ENCODE measurements at regions not wholly inside any gene's neighbourhood (a gene's known extent, or its start where the extent isn't known, plus 50 kb on each side); places are given as distances from the start of the nearest gene placed in this dataset.

DNA sequence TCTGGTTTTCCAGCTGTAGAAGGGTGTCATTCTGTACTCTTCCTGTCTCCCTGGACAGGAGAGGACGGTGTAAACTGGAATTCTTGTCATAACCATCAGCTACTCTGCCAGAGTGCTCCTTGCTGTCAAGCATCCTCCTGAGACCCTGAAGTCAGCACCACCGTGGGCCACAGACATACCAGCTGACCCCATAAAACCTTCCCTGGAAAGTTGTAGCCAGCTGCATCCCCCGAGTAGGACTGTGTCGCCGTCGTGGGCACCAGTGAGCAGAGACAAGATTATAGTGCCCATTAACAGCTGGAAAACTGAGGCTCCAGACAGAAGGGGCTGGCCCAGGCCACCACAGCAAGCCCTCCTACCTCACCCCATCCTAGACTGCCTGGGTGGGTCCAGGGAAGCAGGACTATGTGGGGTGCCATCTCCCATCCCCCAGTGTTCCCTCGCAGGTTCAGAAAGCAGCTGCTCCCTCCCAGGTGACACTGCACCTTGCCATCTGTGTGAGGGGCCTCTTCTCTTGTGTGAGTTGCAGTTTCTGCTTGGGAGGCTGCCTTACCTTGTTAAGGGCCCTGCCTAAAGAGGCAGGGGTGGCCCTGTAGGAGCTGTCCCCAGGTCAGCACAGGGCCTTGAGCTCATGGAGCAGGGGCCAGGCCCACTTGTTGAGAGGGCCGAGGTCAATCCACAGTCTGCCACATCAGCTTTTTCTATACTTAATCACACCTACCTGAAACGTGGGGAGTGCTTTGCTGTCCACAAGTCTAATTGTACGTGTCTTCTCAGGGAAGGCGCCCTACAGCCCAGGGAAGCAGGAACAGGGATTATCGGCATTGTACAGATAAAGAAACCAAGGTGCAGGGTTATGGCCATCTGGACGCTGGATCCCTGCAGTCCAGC, 191.9 kb upstream of the LINGO1 start:
- Histone ChIP-seq H3K9ac (ENCODE audit: low read depth, low read length) (no peak overlapping the region), H3K4me2 (ENCODE audit: low read length) (no peak overlapping the region), H3K4me3 (ENCODE audit: low read length) (no peak overlapping the region), H3K9me3 (replicated peaks; ENCODE audit: low read length) (no peaks in the 10 kb centered on the region), H3K36me3 (ENCODE audit: insufficient read depth, low read length) (no peaks in the 10 kb centered on the region), H3K27me3 (ENCODE audit: control insufficient read depth, insufficient read depth, low read length) (peaks cover 80% of the 10 kb centered on the region), H3K4me1 (ENCODE audit: control insufficient read depth, insufficient read depth, low read length) (no peaks in the 10 kb centered on the region)

GRCh38 chr15:77823736-77824135, 191.0 kb upstream of the LINGO1 start:
- H3K27me3 ChIP-seq (ENCODE audit: control insufficient read depth, insufficient read depth, low read length), result peaks cover 80% of the 10 kb centered on the region
- no peak overlapping the region for H3K4me2 ChIP-seq (ENCODE audit: low read length)
- H3K9me3 ChIP-seq (replicated peaks; ENCODE audit: low read length), result no peaks in the 10 kb centered on the region
- H3K36me3 ChIP-seq (ENCODE audit: insufficient read depth, low read length), result no peaks in the 10 kb centered on the region
- no peaks in the 10 kb centered on the region for H3K4me1 ChIP-seq (ENCODE audit: control insufficient read depth, insufficient read depth, low read length)
- H3K9ac ChIP-seq (ENCODE audit: low read depth, low read length), result no peak overlapping the region
- H3K4me3 ChIP-seq (ENCODE audit: low read length), result no peak overlapping the region

DNA sequence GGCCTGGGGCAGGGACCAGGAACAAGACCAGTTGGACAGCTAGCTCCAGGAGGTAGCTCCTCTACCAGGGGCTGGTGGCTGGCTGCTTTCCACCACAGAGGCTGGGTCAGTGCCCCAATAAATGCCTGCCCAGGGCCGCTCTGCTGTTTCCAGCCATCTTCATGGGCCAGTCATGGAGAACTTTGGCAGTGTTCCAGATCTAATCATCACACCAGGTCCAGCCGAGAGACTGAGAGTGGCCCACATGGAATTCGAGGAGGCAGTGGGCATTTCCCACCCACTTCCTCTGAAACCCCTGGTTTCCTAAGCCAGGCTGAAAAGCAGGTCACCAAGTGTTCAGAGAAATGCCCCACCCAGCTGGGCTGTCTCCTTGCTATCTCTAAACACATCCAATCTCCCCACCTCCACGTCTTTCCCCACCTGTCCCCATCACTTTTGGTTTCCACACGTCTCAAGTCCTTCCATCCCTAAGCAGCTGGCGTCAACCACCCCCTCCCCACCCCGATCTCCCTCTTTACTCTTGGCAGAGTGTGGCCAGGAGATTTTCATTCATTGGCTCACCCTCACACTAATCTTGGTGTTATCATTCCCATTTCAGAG, 190.0 kb upstream of the LINGO1 start:
- Histone ChIP-seq H3K4me1 (ENCODE audit: control insufficient read depth, insufficient read depth, low read length) (no peaks in the 10 kb centered on the region), H3K4me2 (ENCODE audit: low read length) (no peak overlapping the region), H3K9ac (ENCODE audit: low read depth, low read length) (no peak overlapping the region), H3K36me3 (ENCODE audit: insufficient read depth, low read length) (no peaks in the 10 kb centered on the region), H3K4me3 (ENCODE audit: low read length) (no peak overlapping the region), H3K9me3 (replicated peaks; ENCODE audit: low read length) (no peaks in the 10 kb centered on the region), H3K27me3 (ENCODE audit: control insufficient read depth, insufficient read depth, low read length) (peaks cover 80% of the 10 kb centered on the region)

- peaks cover 84% of the 10 kb centered on the region for H3K27me3 ChIP-seq (ENCODE audit: control insufficient read depth, insufficient read depth, low read length)
- H3K4me3 ChIP-seq (ENCODE audit: low read length), result no peak overlapping the region
- no peaks in the 10 kb centered on the region for H3K4me1 ChIP-seq (ENCODE audit: control insufficient read depth, insufficient read depth, low read length)
- H3K9ac ChIP-seq (ENCODE audit: low read depth, low read length), result no peak overlapping the region
- H3K9me3 ChIP-seq (replicated peaks; ENCODE audit: low read length), result no peaks in the 10 kb centered on the region
- H3K4me2 ChIP-seq (ENCODE audit: low read length), result no peak overlapping the region
- H3K36me3 ChIP-seq (ENCODE audit: insufficient read depth, low read length), result no peaks in the 10 kb centered on the region
Observed at GRCh38 chr15:77821959-77822256, 189.2 kb upstream of the LINGO1 start.

DNA sequence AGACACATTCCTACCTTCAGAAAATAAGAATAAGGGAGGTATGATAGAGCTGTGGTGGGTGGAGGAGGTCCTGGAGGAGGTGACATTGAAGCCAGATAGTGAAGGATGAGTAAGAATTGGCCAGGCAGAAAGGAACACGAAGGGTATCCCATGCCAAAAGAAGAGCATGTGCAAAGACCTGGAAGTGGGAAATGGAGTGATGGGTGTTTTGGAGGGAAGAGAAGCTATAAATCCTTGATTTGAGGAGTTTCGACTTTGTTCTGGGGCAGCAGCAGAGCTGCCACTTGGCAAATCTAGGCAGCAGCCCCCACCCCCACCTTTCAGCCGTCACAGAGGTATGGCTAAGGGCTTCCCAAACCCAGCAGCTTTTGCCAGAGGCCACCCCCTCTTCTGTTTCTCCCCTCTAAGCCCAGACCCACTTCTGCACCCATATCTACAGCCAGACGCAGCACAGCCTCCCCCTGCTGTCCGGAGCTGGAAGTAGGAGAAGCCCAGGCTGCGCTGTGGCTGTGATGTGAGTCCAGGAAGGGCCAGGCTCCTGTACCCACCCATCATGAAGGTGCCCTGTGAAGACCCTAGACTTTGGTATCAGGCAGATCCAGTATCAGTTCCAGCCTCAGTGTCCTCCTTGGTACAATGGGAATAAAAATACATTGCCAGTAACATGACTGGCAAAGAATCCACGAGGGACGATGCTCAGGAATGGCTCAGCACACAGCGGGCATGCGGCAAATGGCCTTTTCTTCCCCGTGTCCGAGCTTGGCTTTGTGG, 188.7 kb upstream of the LINGO1 start:
- Histone ChIP-seq H3K4me1 (ENCODE audit: control insufficient read depth, insufficient read depth, low read length) (no peaks in the 10 kb centered on the region), H3K4me3 (ENCODE audit: low read length) (no peak overlapping the region), H3K36me3 (ENCODE audit: insufficient read depth, low read length) (no peaks in the 10 kb centered on the region), H3K4me2 (ENCODE audit: low read length) (no peak overlapping the region), H3K27me3 (ENCODE audit: control insufficient read depth, insufficient read depth, low read length) (peaks cover 84% of the 10 kb centered on the region), H3K9ac (ENCODE audit: low read depth, low read length) (no peak overlapping the region), H3K9me3 (replicated peaks; ENCODE audit: low read length) (no peaks in the 10 kb centered on the region)

GRCh38 chr15:77819851-77820728, 187.4 kb upstream of the LINGO1 start:
- no peak overlapping the region for H3K4me3 ChIP-seq (ENCODE audit: low read length)
- H3K4me1 ChIP-seq (ENCODE audit: control insufficient read depth, insufficient read depth, low read length), result no peaks in the 10 kb centered on the region
- H3K4me2 ChIP-seq (ENCODE audit: low read length), result peak overlapping the region; percentile 51
- no peak overlapping the region for H3K9ac ChIP-seq (ENCODE audit: low read depth, low read length)
- peaks cover 84% of the 10 kb centered on the region for H3K27me3 ChIP-seq (ENCODE audit: control insufficient read depth, insufficient read depth, low read length)
- H3K9me3 ChIP-seq (replicated peaks; ENCODE audit: low read length), result no peaks in the 10 kb centered on the region
- H3K36me3 ChIP-seq (ENCODE audit: insufficient read depth, low read length), result no peaks in the 10 kb centered on the region

- H3K27me3 ChIP-seq (ENCODE audit: control insufficient read depth, insufficient read depth, low read length), result peaks cover 84% of the 10 kb centered on the region
- H3K9ac ChIP-seq (ENCODE audit: low read depth, low read length), result no peak overlapping the region
- peak overlapping the region; percentile 51 for H3K4me2 ChIP-seq (ENCODE audit: low read length)
- H3K4me1 ChIP-seq (ENCODE audit: control insufficient read depth, insufficient read depth, low read length), result no peaks in the 10 kb centered on the region
- H3K9me3 ChIP-seq (replicated peaks; ENCODE audit: low read length), result no peaks in the 10 kb centered on the region
- H3K4me3 ChIP-seq (ENCODE audit: low read length), result no peak overlapping the region
- no peaks in the 10 kb centered on the region for H3K36me3 ChIP-seq (ENCODE audit: insufficient read depth, low read length)
Observed at GRCh38 chr15:77819048-77819850, 186.5 kb upstream of the LINGO1 start.

DNA sequence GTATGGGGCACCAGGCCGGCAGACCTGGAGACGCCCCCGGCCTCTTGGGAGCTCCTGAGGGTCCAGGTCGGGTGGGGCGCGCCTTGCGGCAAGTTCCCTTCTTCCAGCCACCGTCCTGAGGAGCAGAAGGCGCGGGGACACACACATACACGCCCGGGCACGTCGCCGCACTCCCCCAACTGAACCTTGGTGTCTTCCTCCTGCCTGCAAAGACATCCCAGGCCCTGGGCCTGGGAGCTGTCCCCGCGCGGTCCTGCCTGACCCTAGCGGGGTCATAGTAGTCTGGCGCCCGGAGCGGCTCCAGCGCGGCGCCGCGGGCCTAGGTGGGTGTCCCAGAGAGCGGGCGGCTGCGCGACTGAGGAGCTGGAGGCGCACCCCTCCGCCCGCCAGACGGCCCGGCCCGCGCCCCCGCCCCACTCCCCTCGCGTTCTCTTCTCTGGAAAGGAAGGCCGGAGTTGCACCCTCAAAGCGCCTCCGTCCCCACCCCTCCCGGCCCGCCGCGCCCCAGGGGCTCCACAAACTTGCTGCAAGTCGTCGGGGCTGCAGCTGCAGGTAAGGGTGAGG, 185.9 kb upstream of the LINGO1 start:
- Histone ChIP-seq H3K9me3 (replicated peaks; ENCODE audit: low read length) (no peaks in the 10 kb centered on the region), H3K36me3 (ENCODE audit: insufficient read depth, low read length) (no peaks in the 10 kb centered on the region), H3K4me2 (ENCODE audit: low read length) (no peak overlapping the region), H3K27me3 (ENCODE audit: control insufficient read depth, insufficient read depth, low read length) (peaks cover 83% of the 10 kb centered on the region), H3K4me3 (ENCODE audit: low read length) (no peak overlapping the region), H3K4me1 (ENCODE audit: control insufficient read depth, insufficient read depth, low read length) (no peaks in the 10 kb centered on the region), H3K9ac (ENCODE audit: low read depth, low read length) (no peak overlapping the region)

DNA sequence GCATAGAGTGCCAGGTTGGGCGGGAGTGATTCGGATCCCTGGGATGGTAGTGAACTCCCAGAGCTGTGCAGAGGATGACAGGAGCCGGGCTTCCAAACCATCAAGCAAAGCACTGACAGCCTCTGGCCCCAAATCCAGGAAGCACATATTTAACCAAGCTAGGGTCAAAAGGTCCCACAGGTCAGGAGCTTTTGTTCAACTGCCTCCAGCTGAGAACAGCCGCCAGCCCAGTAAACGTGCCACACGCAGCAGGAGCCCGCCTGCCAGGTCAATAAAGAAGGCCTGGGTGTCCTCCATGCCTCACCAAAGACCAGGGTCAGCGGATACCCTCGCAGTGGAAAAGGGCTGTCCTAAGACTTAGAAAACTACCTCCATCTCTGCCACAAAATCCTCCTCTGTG, 184.7 kb upstream of the LINGO1 start:
- Histone ChIP-seq H3K36me3 (ENCODE audit: insufficient read depth, low read length) (no peaks in the 10 kb centered on the region), H3K4me3 (ENCODE audit: low read length) (no peak overlapping the region), H3K27me3 (ENCODE audit: control insufficient read depth, insufficient read depth, low read length) (peaks cover 80% of the 10 kb centered on the region), H3K4me2 (ENCODE audit: low read length) (no peak overlapping the region), H3K9me3 (replicated peaks; ENCODE audit: low read length) (no peaks in the 10 kb centered on the region), H3K4me1 (ENCODE audit: control insufficient read depth, insufficient read depth, low read length) (no peaks in the 10 kb centered on the region), H3K9ac (ENCODE audit: low read depth, low read length) (no peak overlapping the region)

- Histone ChIP-seq H3K9me3 (replicated peaks; ENCODE audit: low read length) (no peaks in the 10 kb centered on the region), H3K27me3 (ENCODE audit: control insufficient read depth, insufficient read depth, low read length) (peaks cover 79% of the 10 kb centered on the region), H3K36me3 (ENCODE audit: insufficient read depth, low read length) (no peaks in the 10 kb centered on the region), H3K4me1 (ENCODE audit: control insufficient read depth, insufficient read depth, low read length) (no peaks in the 10 kb centered on the region), H3K4me2 (ENCODE audit: low read length) (no peak overlapping the region), H3K4me3 (ENCODE audit: low read length) (no peak overlapping the region), H3K9ac (ENCODE audit: low read depth, low read length) (no peak overlapping the region)
Observed at GRCh38 chr15:77816983-77817382, 184.3 kb upstream of the LINGO1 start.

Data from skeletal muscle satellite cell (primary cell).